Posterior vena cava (tissue), 2 donors: ENCODE measurements at regions not wholly inside any gene's neighbourhood (a gene's known extent, or its start where the extent isn't known, plus 50 kb on each side); places are given as distances from the start of the nearest gene placed in this dataset.
"Not testable (repeated sequence)": the region's sequence is repeated elsewhere in the genome, so short reads cannot be mapped to it uniquely, and the experiment has no call there.

Experiments used
- DNase-seq: peaks from one replicate; pipeline ENCODE4 v3.0.0-alpha.2; 2020; ENCODE audit warnings: low spot score
- intact Hi-C, 2 donors: fragments of 100-400 bp; cut with DNase I; formaldehyde crosslinking; loops; one replicate each; pipeline versions ENCODE4 v1.14.1 to v1.14.2; 2022 to 2023
- donor health status: DM: yes; HTN: yes; CAD: no.
- donor health status: DM: yes; HTN: yes; CAD: no.

GRCh38 chr6:158920311-158920905 lies 79.6 kb downstream of the RSPH3 start:
- DNase-seq = no peak
- intact Hi-C loops = no loop called here

GRCh38 chr6:158919865-158920264 lies 80.1 kb downstream of the RSPH3 start:
- no peak for DNase-seq
- intact Hi-C loops = no loop called here

DNA sequence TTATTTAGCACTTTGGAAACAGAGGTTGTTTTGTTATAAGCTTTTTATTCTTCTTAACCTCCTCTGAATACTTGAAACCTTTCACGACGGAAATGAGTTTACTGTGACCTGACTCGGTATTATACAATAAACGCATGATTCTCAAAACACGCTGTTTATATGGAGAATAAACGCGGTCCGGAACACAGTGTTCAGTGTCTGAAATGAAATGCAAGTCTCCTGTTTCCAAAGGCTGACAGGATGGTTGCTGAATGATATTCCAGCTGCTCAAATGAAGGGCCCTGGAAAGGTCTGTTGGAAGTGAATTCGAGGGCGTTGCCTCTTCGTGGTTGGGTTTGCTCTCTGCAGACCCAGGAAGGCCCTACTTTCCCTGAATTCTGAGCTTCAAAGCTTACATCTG lies 83.4 kb downstream of the RSPH3 start:
- DNase-seq = no peak
- intact Hi-C loops = no loop called here

DNA sequence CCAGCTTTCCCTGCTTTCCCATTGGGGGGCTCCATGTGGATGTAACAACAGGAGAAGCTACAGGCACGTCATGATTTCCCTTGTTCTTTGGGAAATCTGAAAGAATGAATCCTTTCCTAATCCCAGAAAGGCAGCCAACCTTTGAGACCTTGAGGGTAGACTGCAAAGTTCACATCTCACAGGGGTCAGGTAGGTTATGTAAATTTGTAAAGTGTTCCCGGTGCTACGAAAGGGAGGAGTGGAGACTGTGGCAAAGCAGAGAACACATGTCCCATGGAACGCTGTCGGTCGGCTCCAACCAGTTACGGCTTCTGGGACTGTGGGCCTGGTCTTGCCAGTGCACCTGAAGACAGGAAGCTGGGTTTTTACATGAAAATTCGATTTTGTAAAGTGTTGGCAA lies 85.1 kb downstream of the RSPH3 start:
- intact Hi-C loops = no loop called here
- no peak for DNase-seq

DNA sequence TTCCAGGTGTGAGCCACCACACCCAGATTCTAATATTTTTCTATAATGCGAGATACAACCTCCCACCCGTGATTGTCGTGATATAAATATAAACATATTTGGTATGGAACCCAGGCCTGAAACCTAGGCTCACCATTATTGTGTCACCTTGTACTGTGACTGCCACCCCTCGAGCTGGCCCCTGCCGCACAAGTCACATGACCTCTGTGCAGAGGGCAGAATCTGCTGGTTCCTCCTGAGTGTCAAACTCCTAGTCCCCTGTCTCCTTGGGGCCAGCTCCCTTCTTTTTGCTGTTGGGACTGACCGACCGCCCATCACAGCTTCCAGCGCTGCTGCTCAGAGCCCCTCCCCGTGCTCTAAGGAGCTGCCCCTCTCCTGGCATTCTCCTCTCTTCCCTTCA lies 86.4 kb downstream of the RSPH3 start:
- no peak for DNase-seq
- intact Hi-C loops = no loop called here

GRCh38 chr6:158912655-158913054 lies 87.3 kb downstream of the RSPH3 start:
- no peak for DNase-seq
- intact Hi-C loops = no loop called here

- intact Hi-C loops = no loop called here
- no peak for DNase-seq
Observed at GRCh38 chr6:158911746-158912480, 88.1 kb downstream of the RSPH3 start.

DNA sequence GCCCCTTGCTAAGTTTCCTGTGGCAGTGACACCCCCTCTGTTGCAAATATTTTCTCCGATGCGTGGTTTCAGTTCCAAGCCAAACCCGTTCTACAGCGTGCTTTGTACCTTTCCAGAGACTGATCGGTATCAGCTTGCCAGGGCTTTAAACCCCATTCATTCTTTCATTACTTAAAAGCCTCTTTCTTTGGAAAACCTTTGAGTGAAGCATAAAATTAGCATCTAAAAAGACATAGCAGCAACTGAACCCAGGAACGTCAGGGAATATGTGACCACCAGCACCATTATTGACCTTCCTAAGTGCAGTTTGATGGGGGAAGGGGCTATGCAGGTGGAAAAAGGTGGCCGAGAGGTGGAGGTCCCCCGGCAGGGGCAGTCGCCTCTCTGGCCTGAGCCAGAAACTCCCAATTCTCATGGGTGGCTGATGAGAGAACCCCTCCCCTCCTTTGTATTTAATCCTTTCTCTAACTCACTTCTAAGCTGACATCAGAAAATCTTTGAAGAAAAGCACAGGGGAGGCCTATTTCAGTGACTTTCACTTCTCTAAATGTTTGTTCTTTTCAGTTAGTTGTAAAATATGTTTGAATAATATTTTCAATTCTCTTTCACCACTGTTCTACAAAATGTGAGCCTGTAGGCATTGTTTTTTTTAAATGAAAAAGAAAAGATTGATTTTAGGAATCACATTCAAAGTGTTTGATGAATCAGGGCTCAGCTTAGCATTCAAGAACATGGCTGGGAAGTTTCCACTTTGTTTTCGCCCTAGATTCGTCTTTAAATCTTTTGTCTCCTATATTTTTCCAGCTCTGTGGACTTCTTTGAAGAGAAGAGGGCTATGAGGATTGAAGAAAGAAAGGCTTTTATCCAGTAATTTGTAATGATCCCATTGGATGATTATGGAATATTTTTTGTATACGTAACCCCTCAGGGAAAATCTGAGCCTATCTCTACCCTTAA lies 89.2 kb downstream of the RSPH3 start:
- DNase-seq = no peak
- intact Hi-C loops = no loop called here

DNA sequence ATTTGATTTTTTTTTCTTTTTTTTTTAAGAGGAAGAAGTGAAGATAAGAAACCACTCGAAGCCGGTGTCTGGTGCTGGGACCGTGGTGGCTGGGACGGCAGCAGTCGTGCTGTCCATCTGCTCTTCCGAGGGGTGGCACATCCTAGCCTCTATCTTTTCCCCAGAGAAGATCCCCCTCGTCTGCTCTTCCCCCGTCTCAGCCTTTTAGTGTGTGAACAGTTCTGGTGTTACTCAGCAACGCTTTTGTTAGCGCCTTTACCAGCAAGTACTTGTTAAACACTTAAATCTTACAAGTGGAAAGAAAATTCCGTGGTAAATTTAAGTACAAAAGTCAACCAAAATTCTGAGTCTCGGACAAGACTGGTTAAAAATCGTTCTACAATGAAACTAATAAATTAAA lies 90.1 kb downstream of the RSPH3 start:
- DNase-seq = no peak
- intact Hi-C loops = no loop called here

DNA sequence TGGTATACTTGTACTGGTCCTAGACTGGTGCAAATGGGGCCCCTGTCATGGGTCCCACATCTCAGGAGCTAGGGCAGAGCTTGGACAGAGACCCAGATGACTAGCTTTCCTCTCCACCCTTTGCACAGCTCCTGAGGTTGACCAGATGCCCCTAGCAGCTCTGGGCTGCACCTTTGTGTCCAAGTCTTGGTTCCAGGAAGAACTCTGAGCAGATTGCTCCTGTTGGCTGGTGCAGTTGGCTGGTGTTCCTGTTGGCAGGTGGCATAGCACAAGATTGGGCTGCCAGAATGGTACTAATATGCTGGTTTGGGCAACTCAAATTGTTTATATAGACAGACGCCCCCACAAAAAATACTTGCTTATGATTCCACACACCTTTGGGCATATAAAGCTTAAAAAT lies 89.4 kb upstream of the EZR start:
- intact Hi-C loops = no loop called here
- no peak for DNase-seq

GRCh38 chr6:158907931-158908330 lies 88.8 kb upstream of the EZR start:
- intact Hi-C loops = no loop called here
- DNase-seq = no peak

DNA sequence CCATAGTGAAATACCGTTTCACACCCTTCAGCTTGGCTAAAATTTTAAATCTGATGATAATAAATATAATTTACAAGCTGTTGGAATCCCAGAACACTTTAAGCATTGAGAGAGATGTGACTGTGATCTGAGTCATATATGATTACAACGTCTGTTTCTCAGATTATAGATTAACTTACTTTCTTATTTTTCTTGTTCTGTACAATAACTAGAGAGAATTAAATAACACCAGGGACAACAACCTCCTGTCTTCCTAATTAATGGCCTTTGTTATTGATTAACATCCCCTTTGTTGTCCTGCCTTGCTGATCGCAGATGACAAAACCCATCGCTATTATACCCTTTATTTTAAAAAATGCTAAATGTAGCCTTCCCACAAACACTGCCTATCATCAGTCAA lies 87.8 kb upstream of the EZR start:
- DNase-seq = no peak
- intact Hi-C loops = no loop called here

DNA sequence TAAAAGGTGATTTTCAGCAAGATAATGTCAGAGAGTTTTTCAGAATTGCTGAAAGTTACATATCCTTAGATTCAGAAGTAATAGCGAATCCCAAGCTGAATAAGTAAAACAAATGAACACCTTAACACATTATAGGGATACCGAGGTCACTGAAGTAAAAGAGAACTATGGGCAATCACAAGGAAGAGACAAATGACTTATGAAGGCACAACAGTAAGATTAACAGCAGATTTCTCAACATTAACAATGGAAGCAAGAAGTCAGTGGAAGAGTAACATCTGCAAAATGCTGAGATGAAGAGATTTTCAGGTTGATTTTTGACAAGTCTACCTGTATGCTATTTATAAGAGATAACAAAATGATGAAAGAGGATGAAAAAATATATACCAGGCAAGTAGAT lies 86.1 kb upstream of the EZR start:
- DNase-seq = no peak
- intact Hi-C loops = no loop called here

GRCh38 chr6:158903801-158904200 lies 84.6 kb upstream of the EZR start:
- no peak for DNase-seq
- intact Hi-C loops = no loop called here

DNA sequence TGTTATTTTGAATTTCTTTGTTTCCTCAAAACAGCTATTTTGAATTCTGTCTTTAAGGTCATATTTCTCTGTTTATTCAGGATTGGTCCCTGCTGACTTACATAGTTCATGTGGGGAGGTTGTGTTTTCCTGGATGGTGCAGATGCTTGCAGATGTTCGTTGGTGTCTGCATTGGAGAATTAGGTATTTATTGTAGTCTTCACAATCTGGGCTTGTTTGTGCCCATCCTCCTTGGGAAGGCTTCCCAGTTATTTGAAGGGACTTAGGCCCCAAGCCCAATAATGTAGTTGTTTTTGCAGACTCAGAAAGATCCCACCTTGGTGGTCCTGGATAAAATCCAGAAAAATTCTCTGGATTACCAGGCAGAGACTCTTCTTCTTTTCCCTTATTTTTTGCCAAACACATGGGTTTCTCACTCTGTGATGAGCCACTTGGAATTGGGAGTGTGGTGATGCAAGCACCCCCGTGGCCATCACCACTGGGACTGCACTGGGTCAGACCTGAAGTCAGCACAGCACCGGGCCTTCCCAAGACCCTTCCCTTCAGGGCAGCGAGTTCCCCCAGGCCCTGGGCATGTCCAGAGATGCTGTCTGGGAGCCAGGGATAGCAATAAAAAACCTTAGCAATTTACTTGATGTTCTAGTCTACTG lies 81.6 kb upstream of the EZR start:
- intact Hi-C loops = no loop called here
- no peak for DNase-seq

DNA sequence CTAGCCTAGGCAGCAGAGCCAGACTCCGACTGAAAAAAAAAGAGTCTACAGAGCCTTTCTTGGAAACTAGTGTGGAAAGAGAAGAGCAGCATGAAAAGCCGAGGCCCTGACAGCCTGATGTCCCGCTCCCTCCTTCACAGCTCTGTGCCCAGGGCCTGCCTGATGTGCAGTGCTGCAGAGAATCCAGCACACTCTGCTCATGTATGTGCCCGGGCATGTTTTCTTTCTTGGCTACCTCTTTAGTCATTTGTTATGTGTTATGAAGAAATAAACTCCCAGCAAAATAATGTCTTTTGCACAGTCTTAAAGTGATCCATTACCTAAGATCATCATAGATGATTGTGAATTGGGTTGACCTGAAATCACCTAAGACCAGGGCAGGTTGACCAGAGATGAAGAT lies 78.1 kb upstream of the EZR start:
- intact Hi-C loops = no loop called here
- no peak for DNase-seq

GRCh38 chr6:158895661-158896060 lies 76.5 kb upstream of the EZR start:
- intact Hi-C loops = no loop called here
- DNase-seq = no peak

GRCh38 chr6:158894193-158894592 lies 75.0 kb upstream of the EZR start:
- DNase-seq = no peak
- intact Hi-C loops = no loop called here

DNA sequence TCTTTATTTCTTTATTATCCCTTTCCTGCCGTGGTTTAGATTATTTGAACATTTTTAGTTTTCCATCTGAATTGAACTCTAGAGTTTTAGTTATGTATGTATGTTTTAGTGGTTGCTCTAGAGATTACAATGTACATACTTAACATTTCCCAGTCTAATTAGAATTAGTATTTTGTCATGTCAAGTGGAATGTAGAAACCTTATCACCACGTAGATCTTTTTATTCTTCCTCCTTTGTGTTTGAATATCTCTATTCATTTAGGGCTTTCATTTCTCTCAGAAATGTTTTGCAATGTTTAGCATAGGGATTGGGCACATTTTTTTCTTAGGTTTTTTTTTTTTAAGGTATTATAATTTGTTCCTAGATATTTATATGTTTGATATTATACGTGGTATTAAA lies 73.1 kb upstream of the EZR start:
- no peak for DNase-seq
- intact Hi-C loops = no loop called here

DNA sequence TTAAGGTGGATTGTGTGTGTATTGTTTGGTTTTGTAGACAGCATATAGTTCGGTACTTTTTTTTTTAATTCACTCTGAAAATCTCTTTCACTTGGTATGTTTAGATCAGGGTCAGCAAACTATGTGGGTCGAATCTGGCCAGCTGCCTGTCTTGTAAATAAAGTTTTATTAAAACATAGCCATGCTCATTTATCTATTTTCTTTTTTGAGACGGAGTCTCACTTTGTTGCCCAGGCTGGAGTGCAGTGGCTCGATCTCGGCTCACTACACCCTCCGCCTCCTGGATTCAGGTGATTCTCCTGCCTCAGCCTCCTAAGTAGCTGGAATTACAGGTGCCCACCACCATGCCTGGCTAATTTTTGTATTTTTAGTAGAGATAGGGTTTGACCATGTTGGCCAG lies 72.4 kb upstream of the EZR start:
- intact Hi-C loops, DNase-seq: not testable (repeated sequence)
